ENCODE measurements at regions not wholly inside any gene's neighbourhood (a gene's known extent, or its start where the extent isn't known, plus 50 kb on each side); places are given as distances from the start of the nearest gene placed in this dataset.

DNA sequence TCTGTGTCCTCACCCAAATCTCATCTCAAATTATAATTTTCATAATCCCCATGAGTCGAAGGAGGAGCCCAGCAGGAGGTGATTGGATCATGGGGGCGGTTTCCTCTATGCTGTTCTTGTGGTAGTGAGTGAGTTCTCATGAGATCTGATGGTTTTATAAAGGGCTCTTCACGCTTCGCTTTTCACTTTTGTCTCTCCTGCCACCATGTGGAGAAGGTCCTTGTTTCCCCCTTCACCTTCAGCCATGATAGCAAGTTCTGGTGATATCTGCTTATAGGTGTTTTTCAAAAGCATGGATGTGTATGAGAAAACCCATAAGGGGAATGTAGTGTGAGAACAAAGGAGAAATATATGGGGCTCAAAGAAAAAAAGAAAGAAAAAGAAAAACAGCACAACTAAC, 405.9 kb upstream of the RGS18 start:
- Mint-ChIP-seq H3K4me1 (no peaks in the 10 kb centered on the region), H3K27ac (no peak overlapping the region), H3K9me3 (peaks cover 8% of the 10 kb centered on the region), H3K36me3 (0 out of 2 replicates have a peak, but pooled peaks cover 3% of the 10 kb centered on the region), H3K27me3 (ENCODE audit: low read depth) (no peaks in the 10 kb centered on the region), H3K4me3 (no peak overlapping the region)
- POLR2A ChIA-PET = no interaction called here
- CTCF ChIA-PET = no interaction called here
- no peak for TF ChIP-seq NR1H2 (CRISPR knock-in tag; IDR thresholded peaks at IDR 0.05)
- TF ChIP-seq JUN (CRISPR knock-in tag; IDR thresholded peaks at IDR 0.05) = no peak
- TF ChIP-seq SP1 (CRISPR knock-in tag; conservative IDR thresholded peaks at IDR 0.05) = no peak
- TF ChIP-seq, protein P1, sequence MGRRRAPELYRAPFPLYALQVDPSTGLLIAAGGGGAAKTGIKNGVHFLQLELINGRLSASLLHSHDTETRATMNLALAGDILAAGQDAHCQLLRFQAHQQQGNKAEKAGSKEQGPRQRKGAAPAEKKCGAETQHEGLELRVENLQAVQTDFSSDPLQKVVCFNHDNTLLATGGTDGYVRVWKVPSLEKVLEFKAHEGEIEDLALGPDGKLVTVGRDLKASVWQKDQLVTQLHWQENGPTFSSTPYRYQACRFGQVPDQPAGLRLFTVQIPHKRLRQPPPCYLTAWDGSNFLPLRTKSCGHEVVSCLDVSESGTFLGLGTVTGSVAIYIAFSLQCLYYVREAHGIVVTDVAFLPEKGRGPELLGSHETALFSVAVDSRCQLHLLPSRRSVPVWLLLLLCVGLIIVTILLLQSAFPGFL (CRISPR knock-in tag; IDR thresholded peaks at IDR 0.05; ENCODE audit: borderline replicate concordance) = no peak
- no peak for TF ChIP-seq ATF1 (CRISPR knock-in tag; IDR thresholded peaks at IDR 0.05)
- TF ChIP-seq, protein P2, sequence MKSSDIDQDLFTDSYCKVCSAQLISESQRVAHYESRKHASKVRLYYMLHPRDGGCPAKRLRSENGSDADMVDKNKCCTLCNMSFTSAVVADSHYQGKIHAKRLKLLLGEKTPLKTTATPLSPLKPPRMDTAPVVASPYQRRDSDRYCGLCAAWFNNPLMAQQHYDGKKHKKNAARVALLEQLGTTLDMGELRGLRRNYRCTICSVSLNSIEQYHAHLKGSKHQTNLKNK (CRISPR knock-in tag; IDR thresholded peaks at IDR 0.05) = no peak
- TF ChIP-seq, protein P3, sequence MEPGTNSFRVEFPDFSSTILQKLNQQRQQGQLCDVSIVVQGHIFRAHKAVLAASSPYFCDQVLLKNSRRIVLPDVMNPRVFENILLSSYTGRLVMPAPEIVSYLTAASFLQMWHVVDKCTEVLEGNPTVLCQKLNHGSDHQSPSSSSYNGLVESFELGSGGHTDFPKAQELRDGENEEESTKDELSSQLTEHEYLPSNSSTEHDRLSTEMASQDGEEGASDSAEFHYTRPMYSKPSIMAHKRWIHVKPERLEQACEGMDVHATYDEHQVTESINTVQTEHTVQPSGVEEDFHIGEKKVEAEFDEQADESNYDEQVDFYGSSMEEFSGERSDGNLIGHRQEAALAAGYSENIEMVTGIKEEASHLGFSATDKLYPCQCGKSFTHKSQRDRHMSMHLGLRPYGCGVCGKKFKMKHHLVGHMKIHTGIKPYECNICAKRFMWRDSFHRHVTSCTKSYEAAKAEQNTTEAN (CRISPR knock-in tag; IDR thresholded peaks at IDR 0.05) = no peak
- TF ChIP-seq IRF2 (CRISPR knock-in tag; IDR thresholded peaks at IDR 0.05; ENCODE audit: borderline replicate concordance, low read depth) = no peak
- ATAC-seq (no peak), DNase-seq (ENCODE audit: low spot score) (no peak)

DNA sequence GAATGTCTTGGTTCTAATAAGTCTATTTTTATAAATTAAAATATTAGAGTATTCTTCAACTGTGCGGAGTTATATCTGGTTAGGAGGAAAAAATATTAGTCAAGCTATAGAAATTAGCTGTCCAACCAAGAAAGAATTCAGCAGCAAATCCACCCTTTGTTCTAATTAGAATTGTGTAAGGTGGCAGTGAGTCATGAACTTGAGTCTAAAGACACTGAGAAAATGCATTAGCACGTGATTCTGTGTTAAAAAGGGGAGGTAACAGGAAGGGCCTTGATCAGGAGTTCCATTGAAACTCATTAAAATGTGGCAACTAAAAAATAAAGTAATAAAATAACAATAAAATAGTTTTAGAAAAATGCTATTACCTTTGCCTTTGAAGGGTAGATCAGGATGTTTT, 398.2 kb upstream of the RGS18 start:
- Mint-ChIP-seq H3K9me3 (no peaks in the 10 kb centered on the region; the same call in 1 of the 2 replicates), H3K27ac (no peak overlapping the region), H3K4me1 (no peaks in the 10 kb centered on the region), H3K27me3 (ENCODE audit: low read depth) (no peaks in the 10 kb centered on the region), H3K4me3 (no peak overlapping the region), H3K36me3 (no peaks in the 10 kb centered on the region)
- CTCF ChIA-PET = no interaction called here
- POLR2A ChIA-PET = no interaction called here
- no peak for ATAC-seq
- DNase-seq (ENCODE audit: low spot score) = no peak
- TF ChIP-seq ZNF263 (CRISPR knock-in tag; IDR thresholded peaks at IDR 0.05; ENCODE audit: low read depth) = no peak
- TF ChIP-seq SOX15 (CRISPR knock-in tag; IDR thresholded peaks at IDR 0.05) = no peak
- TF ChIP-seq, protein P4, sequence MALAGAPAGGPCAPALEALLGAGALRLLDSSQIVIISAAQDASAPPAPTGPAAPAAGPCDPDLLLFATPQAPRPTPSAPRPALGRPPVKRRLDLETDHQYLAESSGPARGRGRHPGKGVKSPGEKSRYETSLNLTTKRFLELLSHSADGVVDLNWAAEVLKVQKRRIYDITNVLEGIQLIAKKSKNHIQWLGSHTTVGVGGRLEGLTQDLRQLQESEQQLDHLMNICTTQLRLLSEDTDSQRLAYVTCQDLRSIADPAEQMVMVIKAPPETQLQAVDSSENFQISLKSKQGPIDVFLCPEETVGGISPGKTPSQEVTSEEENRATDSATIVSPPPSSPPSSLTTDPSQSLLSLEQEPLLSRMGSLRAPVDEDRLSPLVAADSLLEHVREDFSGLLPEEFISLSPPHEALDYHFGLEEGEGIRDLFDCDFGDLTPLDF (CRISPR knock-in tag; IDR thresholded peaks at IDR 0.05) = no peak
- TF ChIP-seq, protein P5, sequence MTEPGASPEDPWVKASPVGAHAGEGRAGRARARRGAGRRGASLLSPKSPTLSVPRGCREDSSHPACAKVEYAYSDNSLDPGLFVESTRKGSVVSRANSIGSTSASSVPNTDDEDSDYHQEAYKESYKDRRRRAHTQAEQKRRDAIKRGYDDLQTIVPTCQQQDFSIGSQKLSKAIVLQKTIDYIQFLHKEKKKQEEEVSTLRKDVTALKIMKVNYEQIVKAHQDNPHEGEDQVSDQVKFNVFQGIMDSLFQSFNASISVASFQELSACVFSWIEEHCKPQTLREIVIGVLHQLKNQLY (CRISPR knock-in tag; IDR thresholded peaks at IDR 0.05) = no peak
- TF ChIP-seq, protein P6, sequence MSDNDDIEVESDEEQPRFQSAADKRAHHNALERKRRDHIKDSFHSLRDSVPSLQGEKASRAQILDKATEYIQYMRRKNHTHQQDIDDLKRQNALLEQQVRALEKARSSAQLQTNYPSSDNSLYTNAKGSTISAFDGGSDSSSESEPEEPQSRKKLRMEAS (CRISPR knock-in tag; IDR thresholded peaks at IDR 0.05) = no peak
- TF ChIP-seq, protein P7, sequence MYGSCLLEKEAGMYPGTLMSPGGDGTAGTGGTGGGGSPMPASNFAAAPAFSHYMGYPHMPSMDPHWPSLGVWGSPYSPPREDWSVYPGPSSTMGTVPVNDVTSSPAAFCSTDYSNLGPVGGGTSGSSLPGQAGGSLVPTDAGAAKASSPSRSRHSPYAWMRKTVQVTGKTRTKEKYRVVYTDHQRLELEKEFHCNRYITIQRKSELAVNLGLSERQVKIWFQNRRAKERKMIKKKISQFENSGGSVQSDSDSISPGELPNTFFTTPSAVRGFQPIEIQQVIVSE (CRISPR knock-in tag; IDR thresholded peaks at IDR 0.05; ENCODE audit: borderline replicate concordance) = no peak
- TF ChIP-seq GTF2I (CRISPR knock-in tag; conservative IDR thresholded peaks at IDR 0.05) = no peak
- TF ChIP-seq, protein P8, sequence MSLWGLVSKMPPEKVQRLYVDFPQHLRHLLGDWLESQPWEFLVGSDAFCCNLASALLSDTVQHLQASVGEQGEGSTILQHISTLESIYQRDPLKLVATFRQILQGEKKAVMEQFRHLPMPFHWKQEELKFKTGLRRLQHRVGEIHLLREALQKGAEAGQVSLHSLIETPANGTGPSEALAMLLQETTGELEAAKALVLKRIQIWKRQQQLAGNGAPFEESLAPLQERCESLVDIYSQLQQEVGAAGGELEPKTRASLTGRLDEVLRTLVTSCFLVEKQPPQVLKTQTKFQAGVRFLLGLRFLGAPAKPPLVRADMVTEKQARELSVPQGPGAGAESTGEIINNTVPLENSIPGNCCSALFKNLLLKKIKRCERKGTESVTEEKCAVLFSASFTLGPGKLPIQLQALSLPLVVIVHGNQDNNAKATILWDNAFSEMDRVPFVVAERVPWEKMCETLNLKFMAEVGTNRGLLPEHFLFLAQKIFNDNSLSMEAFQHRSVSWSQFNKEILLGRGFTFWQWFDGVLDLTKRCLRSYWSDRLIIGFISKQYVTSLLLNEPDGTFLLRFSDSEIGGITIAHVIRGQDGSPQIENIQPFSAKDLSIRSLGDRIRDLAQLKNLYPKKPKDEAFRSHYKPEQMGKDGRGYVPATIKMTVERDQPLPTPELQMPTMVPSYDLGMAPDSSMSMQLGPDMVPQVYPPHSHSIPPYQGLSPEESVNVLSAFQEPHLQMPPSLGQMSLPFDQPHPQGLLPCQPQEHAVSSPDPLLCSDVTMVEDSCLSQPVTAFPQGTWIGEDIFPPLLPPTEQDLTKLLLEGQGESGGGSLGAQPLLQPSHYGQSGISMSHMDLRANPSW (CRISPR knock-in tag; conservative IDR thresholded peaks at IDR 0.05; ENCODE audit: low read depth) = no peak
- TF ChIP-seq NFATC4 (CRISPR knock-in tag; IDR thresholded peaks at IDR 0.05) = no peak
- TF ChIP-seq ZBTB21 (CRISPR knock-in tag; IDR thresholded peaks at IDR 0.05; ENCODE audit: borderline replicate concordance) = no peak
- TF ChIP-seq ZNF423 (CRISPR knock-in tag; IDR thresholded peaks at IDR 0.05) = no peak
- no peak for TF ChIP-seq PRRX2 (CRISPR knock-in tag; IDR thresholded peaks at IDR 0.05)
- TF ChIP-seq GABPB1 (CRISPR knock-in tag; IDR thresholded peaks at IDR 0.05) = no peak
- TF ChIP-seq RORB (CRISPR knock-in tag; IDR thresholded peaks at IDR 0.05) = no peak
- no peak for TF ChIP-seq EMX1 (CRISPR knock-in tag; IDR thresholded peaks at IDR 0.05)
- no peak for TF ChIP-seq MXD4 (CRISPR knock-in tag; IDR thresholded peaks at IDR 0.05; ENCODE audit: borderline replicate concordance)
- TF ChIP-seq, protein P9, sequence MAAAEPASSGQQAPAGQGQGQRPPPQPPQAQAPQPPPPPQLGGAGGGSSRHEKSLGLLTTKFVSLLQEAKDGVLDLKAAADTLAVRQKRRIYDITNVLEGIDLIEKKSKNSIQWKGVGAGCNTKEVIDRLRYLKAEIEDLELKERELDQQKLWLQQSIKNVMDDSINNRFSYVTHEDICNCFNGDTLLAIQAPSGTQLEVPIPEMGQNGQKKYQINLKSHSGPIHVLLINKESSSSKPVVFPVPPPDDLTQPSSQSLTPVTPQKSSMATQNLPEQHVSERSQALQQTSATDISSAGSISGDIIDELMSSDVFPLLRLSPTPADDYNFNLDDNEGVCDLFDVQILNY (CRISPR knock-in tag; IDR thresholded peaks at IDR 0.05) = no peak
